Liver (tissue), 3 donors: ENCODE measurements at regions not wholly inside any gene's neighbourhood (a gene's known extent, or its start where the extent isn't known, plus 50 kb on each side); places are given as distances from the start of the nearest gene placed in this dataset.

Experiments used
- ATF3 ChIP-seq: IDR thresholded peaks from 2 replicates; pipeline ENCODE4 v1.6.1; 2016; ENCODE audit warnings: antibody characterized with exemption
- EGR1 ChIP-seq, 2 donors: IDR thresholded peaks; 2 replicates each; pipeline ENCODE4 v1.6.1; 2016 to 2018; ENCODE audit warnings: antibody characterized with exemption in 2 of 2, low read depth in 2 of 2
- HNF4A ChIP-seq, 2 donors: conservative IDR thresholded peaks; 2 replicates each; pipeline ENCODE4 v1.6.1; 2016; ENCODE audit warnings: antibody characterized with exemption in 2 of 2, mild to moderate bottlenecking in 2 of 2
- JUND ChIP-seq, 2 donors: IDR thresholded peaks; 2 replicates each; pipeline ENCODE4 v1.6.1; 2016; ENCODE audit warnings: antibody characterized with exemption in 2 of 2
- MAX ChIP-seq: IDR thresholded peaks from 2 replicates; pipeline ENCODE4 v1.6.1; 2016; ENCODE audit warnings: antibody characterized with exemption
- RAD21 ChIP-seq, 2 donors: IDR thresholded peaks; 2 replicates each; pipeline ENCODE4 v1.6.1; 2016; ENCODE audit warnings: antibody characterized with exemption in 2 of 2, mild to moderate bottlenecking in 2 of 2
- TF ChIP-seq, protein P1 (sequence below): fragments of 150-350 bp; IDR thresholded peaks from 2 replicates; pipeline ENCODE4 v1.5.1; 2017; ENCODE audit warnings: improper control_type of control experiment, low read depth, low read length; ENCODE audit not compliant: missing input control
- TF ChIP-seq, protein P2 (sequence below): IDR thresholded peaks from 2 replicates; pipeline ENCODE4 v1.6.1; 2016; ENCODE audit warnings: antibody characterized with exemption, mild to moderate bottlenecking
- donor health status: healthy.
- donor health status: healthy.

DNA sequence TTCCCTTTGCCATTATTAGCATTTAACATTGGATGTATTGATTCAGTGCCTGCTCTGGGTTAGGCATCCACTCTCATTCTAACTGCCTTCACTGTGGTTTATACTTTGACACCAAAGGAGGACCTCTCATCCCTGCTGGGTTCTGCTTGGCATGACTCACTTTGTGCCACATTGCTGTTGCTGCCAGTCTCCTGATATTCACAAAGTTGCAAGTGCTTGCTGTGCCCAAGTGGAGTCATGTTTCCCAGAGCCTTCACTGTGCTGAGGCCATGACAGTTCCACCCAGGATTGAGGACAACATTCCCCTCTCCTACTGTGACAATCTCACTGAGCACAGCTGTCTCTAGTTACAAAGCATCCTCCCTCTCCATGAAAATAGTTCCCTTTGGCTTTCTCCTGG lies 519.9 kb upstream of the USP24 start:
- TF ChIP-seq EGR1 (IDR thresholded peaks at IDR 0.05; ENCODE audit: low read depth in 2 of 2) (no peak), RAD21 (IDR thresholded peaks at IDR 0.05) (no peak), HNF4A (conservative IDR thresholded peaks at IDR 0.05) (no peak), ATF3 (no peak), MAX (no peak), JUND (IDR thresholded peaks at IDR 0.05) (no peak)
- TF ChIP-seq, protein P1, sequence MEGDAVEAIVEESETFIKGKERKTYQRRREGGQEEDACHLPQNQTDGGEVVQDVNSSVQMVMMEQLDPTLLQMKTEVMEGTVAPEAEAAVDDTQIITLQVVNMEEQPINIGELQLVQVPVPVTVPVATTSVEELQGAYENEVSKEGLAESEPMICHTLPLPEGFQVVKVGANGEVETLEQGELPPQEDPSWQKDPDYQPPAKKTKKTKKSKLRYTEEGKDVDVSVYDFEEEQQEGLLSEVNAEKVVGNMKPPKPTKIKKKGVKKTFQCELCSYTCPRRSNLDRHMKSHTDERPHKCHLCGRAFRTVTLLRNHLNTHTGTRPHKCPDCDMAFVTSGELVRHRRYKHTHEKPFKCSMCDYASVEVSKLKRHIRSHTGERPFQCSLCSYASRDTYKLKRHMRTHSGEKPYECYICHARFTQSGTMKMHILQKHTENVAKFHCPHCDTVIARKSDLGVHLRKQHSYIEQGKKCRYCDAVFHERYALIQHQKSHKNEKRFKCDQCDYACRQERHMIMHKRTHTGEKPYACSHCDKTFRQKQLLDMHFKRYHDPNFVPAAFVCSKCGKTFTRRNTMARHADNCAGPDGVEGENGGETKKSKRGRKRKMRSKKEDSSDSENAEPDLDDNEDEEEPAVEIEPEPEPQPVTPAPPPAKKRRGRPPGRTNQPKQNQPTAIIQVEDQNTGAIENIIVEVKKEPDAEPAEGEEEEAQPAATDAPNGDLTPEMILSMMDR: no peak
- TF ChIP-seq, protein P2, sequence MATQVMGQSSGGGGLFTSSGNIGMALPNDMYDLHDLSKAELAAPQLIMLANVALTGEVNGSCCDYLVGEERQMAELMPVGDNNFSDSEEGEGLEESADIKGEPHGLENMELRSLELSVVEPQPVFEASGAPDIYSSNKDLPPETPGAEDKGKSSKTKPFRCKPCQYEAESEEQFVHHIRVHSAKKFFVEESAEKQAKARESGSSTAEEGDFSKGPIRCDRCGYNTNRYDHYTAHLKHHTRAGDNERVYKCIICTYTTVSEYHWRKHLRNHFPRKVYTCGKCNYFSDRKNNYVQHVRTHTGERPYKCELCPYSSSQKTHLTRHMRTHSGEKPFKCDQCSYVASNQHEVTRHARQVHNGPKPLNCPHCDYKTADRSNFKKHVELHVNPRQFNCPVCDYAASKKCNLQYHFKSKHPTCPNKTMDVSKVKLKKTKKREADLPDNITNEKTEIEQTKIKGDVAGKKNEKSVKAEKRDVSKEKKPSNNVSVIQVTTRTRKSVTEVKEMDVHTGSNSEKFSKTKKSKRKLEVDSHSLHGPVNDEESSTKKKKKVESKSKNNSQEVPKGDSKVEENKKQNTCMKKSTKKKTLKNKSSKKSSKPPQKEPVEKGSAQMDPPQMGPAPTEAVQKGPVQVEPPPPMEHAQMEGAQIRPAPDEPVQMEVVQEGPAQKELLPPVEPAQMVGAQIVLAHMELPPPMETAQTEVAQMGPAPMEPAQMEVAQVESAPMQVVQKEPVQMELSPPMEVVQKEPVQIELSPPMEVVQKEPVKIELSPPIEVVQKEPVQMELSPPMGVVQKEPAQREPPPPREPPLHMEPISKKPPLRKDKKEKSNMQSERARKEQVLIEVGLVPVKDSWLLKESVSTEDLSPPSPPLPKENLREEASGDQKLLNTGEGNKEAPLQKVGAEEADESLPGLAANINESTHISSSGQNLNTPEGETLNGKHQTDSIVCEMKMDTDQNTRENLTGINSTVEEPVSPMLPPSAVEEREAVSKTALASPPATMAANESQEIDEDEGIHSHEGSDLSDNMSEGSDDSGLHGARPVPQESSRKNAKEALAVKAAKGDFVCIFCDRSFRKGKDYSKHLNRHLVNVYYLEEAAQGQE: no peak
